ENCODE measurements at regions not wholly inside any gene's neighbourhood (a gene's known extent, or its start where the extent isn't known, plus 50 kb on each side); places are given as distances from the start of the nearest gene placed in this dataset.

GRCh38 chr16:85513180-85513579 is 99.9 kb upstream of the GSE1 start:
- no peak for FAIRE-seq
- intact Hi-C loops (cut with micrococcal nuclease; ENCODE audit: unreplicated experiment) = no loop called here
- H3K4me2 ChIP-seq (ENCODE audit: low read depth, low read length) = no peak overlapping the region
- TF ChIP-seq MATR3 (CRISPR knock-in tag; IDR thresholded peaks at IDR 0.05) (no peak), HCFC1 (IDR thresholded peaks at IDR 0.05; ENCODE audit: low read depth, low read length) (no peak), UBTF (CRISPR knock-in tag; IDR thresholded peaks at IDR 0.05) (peak; percentile 13; the same call in 1 of the 2 replicates), EED (CRISPR knock-in tag; IDR thresholded peaks at IDR 0.05) (no peak), ZNF18 (CRISPR knock-in tag; IDR thresholded peaks at IDR 0.05; ENCODE audit: insufficient replicate concordance) (no peak), HNRNPLL (IDR thresholded peaks at IDR 0.05; ENCODE audit: low read depth, low read length, poor library complexity, severe bottlenecking) (no peak), RFX5 (IDR thresholded peaks at IDR 0.05; ENCODE audit: low read depth, low read length) (no peak), AKAP8 (CRISPR knock-in tag; IDR thresholded peaks at IDR 0.05) (no peak), TCF7 (IDR thresholded peaks at IDR 0.05; ENCODE audit: low read depth) (no peak), ZNF768 (CRISPR knock-in tag; IDR thresholded peaks at IDR 0.05) (peak; percentile 96), ZNF431 (CRISPR knock-in tag; IDR thresholded peaks at IDR 0.05; ENCODE audit: borderline replicate concordance, low read depth) (0 out of 2 replicates have a peak, but pooled peaks have one; percentile 2), EEA1 (CRISPR knock-in tag; IDR thresholded peaks at IDR 0.05; ENCODE audit: borderline replicate concordance) (no peak), ZNF281 (CRISPR knock-in tag; IDR thresholded peaks at IDR 0.05; ENCODE audit: borderline replicate concordance) (no peak)
- TF ChIP-seq, protein P1, sequence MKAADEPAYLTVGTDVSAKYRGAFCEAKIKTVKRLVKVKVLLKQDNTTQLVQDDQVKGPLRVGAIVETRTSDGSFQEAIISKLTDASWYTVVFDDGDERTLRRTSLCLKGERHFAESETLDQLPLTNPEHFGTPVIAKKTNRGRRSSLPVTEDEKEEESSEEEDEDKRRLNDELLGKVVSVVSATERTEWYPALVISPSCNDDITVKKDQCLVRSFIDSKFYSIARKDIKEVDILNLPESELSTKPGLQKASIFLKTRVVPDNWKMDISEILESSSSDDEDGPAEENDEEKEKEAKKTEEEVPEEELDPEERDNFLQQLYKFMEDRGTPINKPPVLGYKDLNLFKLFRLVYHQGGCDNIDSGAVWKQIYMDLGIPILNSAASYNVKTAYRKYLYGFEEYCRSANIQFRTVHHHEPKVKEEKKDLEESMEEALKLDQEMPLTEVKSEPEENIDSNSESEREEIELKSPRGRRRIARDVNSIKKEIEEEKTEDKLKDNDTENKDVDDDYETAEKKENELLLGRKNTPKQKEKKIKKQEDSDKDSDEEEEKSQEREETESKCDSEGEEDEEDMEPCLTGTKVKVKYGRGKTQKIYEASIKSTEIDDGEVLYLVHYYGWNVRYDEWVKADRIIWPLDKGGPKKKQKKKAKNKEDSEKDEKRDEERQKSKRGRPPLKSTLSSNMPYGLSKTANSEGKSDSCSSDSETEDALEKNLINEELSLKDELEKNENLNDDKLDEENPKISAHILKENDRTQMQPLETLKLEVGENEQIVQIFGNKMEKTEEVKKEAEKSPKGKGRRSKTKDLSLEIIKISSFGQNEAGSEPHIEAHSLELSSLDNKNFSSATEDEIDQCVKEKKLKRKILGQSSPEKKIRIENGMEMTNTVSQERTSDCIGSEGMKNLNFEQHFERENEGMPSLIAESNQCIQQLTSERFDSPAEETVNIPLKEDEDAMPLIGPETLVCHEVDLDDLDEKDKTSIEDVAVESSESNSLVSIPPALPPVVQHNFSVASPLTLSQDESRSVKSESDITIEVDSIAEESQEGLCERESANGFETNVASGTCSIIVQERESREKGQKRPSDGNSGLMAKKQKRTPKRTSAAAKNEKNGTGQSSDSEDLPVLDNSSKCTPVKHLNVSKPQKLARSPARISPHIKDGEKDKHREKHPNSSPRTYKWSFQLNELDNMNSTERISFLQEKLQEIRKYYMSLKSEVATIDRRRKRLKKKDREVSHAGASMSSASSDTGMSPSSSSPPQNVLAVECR (CRISPR knock-in tag; IDR thresholded peaks at IDR 0.05; ENCODE audit: borderline replicate concordance) = no peak

More at GRCh38 chr16:85513180-85513579, 99.9 kb upstream of the GSE1 start:
- H3K36me3 ChIP-seq (replicated peaks in 1 of 2; ENCODE audit: control insufficient read depth in 1 of 2, insufficient read depth in 2 of 2, low read length in 2 of 2) = no peaks in the 10 kb centered on the region
- H3K79me2 ChIP-seq (ENCODE audit: insufficient read depth, low read length) = no peaks in the 10 kb centered on the region
- no peaks in the 10 kb centered on the region for H3K9me3 ChIP-seq (ENCODE audit: low read length)
- no peak overlapping the region for H3K27ac ChIP-seq (ENCODE audit: extremely low read length, insufficient read depth, low read length)
- ChIA-PET POLR2A (interaction anchor here (0.8 to 2.8 kb wide), 4 partner anchors 10 to 22 kb away, joined by 3 to 10 read pairs (median 7); no protein-coding TSS in a partner anchor), CTCF (ENCODE audit: low intra/inter-chr PET ratio, low total read pairs) (no interaction called here)
- 76% methylated on average over 9 of the region's 9 CpGs for WGBS (ENCODE audit: low lambda C conversion rate)
- H3K4me1 ChIP-seq (ENCODE audit: insufficient read depth, low read length) = peaks cover 57% of the 10 kb centered on the region
- ATAC-seq = no peak
- H4K20me1 ChIP-seq (ENCODE audit: insufficient read depth, low read length) = no peaks in the 10 kb centered on the region
- BruUV-seq (replicated peaks) = no TSS peak
- no peaks in the 10 kb centered on the region for H3K27me3 ChIP-seq (ENCODE audit: control insufficient read depth in 1 of 2, insufficient read depth in 2 of 2, low read length in 2 of 2)
- no peak overlapping the region; the same call in 1 of the 2 replicates for H3K9ac ChIP-seq (ENCODE audit: insufficient read depth, low read depth, low read length)
- DNase-seq (ENCODE audit: low spot score) = no peak
- in situ Hi-C loops (cut with HindIII; ENCODE audit: extremely low pct_ligation_motif_present, low pct_unique_long_range_greater_than_20kb) = no loop called here
- no peak overlapping the region for H3K4me3 ChIP-seq (replicated peaks in 1 of 3; ENCODE audit: insufficient read depth in 1 of 3, low read depth in 2 of 3, low read length in 3 of 3)
- H2AFZ ChIP-seq (ENCODE audit: low read length) = no peak overlapping the region
